ENCODE measurements at regions not wholly inside any gene's neighbourhood (a gene's known extent, or its start where the extent isn't known, plus 50 kb on each side); places are given as distances from the start of the nearest gene placed in this dataset.
"Not testable (repeated sequence)": the region's sequence is repeated elsewhere in the genome, so short reads cannot be mapped to it uniquely, and the experiment has no call there.

DNA sequence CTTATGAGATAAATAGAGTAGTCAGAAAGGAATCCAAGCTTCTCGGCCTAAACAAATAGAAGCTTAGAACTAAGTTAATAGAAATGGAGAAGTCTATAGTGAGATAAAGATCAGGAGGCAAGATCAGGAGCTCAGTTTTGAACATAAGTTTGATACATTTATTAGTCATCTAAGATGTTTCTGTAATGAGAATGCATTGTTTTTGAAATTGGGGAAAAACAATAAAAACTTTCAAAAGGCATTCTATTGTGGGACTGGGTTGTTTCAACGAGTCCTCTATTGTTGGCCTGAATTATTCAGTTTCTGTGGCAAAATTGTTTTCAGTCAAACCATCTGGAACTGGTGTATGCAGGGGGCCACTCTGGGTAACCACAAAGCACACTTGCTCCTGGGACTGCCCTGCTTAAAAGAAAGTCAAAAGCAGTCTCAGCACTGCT lies 181.0 kb upstream of the CLINT1 start:
- no peak for DNase-seq

DNA sequence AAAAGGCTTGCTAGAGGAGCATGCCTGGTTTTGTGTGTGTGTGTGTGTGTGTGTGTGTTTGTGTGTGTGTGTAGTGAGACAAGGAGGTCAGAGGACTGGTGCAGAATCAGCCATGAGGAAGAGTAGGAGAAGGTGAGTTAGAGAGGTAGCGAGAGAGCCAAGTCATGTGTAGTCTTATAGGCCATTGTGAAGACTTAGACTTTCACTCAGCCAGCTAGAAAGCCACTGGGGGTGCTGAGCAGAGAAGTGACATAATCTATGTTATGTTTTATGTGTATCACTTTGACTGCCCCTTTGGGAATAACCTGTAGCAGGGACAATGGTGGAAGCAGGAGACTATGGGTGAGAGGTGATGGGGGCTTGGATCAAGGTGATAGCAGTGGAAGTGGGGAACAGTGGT lies 180.5 kb upstream of the CLINT1 start:
- DNase-seq = no peak

- not testable (repeated sequence) for DNase-seq
Measured at GRCh38 chr5:158036983-158037595, 178.1 kb upstream of the CLINT1 start.

DNA sequence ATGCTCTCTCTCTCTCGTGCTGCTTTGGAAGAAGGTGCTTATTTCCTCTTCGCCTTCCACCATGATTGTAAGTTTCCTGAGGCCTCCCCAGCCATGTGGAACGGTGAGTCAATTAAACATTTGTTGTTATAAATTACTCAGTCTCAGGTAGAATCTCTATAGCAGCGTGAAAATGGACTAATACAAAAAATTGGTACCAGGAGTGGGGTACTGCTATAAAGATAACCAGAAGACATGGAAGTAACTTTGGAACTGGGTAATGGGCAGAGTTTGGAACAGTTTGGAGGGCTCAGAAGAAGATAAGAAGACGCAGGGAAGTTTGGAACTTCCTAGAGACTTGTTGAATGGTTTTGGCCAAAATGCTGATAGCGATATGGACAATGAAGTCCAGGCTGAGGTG lies 175.6 kb upstream of the CLINT1 start:
- DNase-seq = not testable (repeated sequence)

GRCh38 chr5:158033724-158034123 lies 174.8 kb upstream of the CLINT1 start:
- no peak for DNase-seq

DNA sequence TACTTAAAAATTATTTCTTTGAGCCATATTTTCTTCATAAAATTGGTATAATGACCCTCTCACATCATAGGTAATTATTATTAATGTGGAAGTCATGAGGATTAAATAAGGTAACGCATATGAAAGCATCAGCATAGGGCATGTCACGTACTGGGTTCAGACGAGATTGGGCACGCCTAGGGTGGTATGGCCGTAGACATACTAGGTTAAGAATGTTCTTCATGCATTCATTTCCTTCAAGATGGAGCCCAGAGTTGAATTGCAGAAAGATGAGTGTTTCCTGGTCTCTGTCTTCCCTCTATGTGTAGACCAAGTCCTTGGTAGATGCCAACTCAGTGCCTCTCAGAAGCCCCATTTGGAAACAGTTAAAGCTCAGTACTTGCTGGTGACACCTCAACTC lies 174.1 kb upstream of the CLINT1 start:
- DNase-seq = no peak

- DNase-seq = no peak
Measured at GRCh38 chr5:158032246-158032645, 173.3 kb upstream of the CLINT1 start.

- DNase-seq = no peak
Measured at GRCh38 chr5:158027806-158028775, 169.1 kb upstream of the CLINT1 start.

DNA sequence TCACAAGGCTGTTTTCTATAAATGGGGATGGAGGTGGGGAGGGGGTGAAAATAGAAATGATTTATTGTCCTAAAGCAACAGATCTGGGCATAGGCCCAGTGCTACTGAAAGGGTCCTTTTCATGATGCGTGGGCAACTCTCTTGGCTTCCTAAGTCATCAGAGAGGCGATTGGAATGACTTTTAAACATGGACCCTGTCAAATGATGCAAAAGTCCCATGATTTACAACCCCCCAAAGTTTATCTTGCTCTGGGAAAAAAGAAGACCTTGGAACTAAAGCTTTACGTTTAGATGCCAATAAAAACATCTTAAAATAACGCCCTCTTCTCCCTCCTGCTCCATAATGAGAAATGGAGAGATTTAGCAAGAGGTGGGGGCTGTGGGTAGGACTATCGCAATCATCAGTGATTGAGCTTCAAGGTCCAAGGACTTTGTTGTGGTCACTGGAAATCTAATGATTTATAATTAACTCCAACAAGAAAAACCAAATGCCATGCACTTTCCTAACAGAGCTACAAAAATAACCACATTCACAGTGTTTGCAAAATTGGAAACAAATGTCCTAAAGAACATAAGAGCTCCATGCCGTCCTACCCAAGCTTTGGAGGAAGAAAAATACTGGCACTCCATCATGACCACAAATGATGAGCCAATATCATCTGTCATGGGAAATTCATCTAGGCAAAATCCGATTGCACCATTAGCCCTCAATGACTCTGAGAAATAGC lies 167.5 kb upstream of the CLINT1 start:
- DNase-seq = no peak

GRCh38 chr5:158023266-158023665 lies 164.3 kb upstream of the CLINT1 start:
- DNase-seq = no peak

DNA sequence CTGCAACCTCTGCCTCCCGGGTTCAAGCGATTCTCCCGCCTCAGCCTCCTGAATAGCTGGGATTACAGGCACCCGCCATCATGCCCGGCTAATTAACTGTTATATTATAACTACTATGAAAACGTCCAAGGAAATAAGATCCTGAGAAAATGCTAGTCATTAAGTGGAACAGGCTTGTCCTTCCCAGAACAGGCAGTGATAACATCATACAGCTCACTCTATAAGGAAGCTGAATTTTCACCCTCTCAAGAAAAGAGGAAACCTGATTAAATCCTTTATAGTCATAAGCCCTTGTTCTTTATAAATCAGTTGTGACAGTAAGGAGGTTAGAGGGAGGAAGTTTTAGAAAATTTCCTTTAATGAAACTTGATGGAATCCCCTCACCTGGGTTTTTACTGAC lies 163.9 kb upstream of the CLINT1 start:
- no peak for DNase-seq

DNA sequence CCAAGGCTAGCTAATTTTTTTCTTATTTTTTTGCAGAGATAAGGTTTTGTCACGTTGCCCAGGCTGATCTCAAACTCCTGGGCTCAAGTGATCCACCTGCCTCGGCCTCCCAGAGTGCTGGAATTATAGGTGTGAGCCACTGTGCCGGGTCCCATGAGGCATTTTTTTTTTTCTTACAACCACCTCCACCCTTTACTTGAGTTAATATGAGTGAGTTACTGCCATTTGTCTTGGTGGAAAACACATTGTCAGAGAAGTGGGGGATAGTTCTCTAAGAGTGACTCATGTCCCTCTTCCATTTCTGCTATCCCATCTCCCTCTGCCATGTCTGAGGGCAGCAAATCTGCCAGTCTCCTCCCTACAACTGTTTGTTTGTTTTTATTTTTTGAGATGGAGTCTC lies 163.4 kb upstream of the CLINT1 start:
- DNase-seq = no peak

DNA sequence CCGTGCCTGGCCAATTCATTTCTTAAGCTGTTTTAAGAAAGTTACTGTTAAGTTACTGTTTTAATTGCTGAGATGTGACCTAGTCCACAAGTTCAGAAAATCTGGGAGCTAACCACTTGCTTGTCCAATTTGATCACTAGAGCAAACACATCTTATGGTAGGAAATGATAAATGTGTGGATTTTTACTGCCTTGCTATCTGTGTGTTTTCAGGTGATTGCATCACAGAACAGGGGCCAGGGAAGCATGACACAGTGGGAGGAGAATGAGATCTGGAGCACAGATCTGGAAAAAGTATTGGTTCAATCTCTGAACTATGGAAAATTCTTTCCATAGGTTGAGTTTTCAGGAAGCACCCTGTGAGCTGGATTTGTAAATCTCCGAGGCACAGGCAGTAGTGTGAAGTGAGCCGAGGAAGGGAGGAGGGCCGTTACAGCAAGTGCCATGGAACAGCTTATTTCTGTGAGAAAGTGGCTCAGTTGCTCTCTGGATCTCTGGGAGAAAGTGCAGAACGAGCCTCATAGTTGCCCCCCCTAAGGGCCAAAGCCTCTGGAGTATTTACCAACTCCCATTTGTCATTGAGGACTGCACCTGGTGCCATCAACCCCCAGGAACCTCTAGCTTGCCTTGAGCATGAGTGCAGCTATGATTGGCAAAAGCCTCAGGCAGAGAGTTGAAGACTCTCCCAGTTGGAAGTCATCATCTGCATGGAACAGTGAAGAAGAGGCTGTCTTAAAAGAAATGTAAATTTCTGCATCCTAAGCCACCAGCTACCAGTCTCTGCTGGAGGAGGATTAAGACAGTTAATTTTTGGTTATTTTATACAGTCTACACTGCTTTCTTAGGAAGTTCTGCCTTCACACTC lies 161.8 kb upstream of the CLINT1 start:
- peak; percentile 25 for DNase-seq

GRCh38 chr5:158017469-158017868 lies 158.5 kb upstream of the CLINT1 start:
- no peak for DNase-seq

DNA sequence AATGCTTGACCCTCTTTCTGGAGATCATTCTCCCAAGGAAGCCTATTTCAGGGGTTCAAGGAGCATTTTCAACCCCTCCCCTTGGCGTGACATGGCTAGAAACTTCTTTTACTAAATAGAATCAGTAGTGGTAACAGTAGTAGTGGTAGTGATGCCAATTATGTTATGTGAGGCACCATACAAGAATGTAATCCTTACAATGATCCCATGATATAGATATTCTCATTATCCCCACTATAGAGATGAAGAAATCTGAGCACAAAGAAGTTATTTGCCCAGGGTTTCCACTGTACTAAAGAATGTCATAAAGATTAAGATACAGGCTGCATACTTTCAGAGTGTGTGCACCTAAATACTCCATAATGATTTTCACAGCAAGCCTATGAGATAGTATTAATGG lies 155.4 kb upstream of the CLINT1 start:
- no peak for DNase-seq

GRCh38 chr5:158013939-158014338 lies 155.0 kb upstream of the CLINT1 start:
- peak; percentile 43 for DNase-seq

DNA sequence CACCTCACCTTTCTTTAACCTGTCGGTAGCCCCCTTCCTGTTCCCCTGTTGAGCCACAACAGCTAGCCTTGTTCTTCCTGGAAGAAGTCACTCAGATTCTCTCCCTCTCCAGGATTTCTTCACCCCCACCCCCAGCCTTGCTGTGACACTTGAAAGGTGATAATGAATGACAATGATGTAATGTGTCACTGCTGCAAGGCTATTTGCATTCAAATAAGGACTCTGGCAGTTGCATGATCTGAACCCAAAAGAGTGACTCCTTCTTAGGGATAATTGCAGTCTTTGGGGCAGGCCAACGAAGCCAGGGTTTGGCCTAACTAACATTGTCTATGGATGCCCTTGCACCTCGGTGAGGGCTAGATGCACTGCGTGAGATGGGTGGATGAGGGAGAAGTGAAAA lies 154.4 kb upstream of the CLINT1 start:
- DNase-seq = no peak

DNA sequence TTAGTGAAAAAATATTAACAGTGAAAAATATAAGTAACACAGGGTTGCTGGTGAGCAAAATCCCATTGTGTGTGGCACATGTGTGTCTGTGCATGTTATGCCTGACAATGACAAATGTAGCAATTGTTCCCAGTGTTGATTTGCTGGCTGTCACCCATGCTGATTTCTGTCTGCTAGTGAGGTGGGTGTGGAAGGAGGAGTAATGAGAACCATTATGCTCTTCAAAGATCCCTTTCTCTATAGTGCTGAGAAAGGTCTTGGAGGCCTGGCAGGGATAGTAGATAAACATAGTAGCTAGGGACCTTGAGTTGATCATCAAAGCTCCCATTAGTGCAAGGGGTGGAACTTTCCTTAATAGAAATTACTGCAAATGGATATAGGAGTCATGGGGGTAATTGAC lies 152.5 kb upstream of the CLINT1 start:
- no peak for DNase-seq

GRCh38 chr5:158010831-158011230 lies 151.9 kb upstream of the CLINT1 start:
- no peak for DNase-seq

- DNase-seq = no peak
Measured at GRCh38 chr5:158007336-158007735, 148.4 kb upstream of the CLINT1 start.

DNA sequence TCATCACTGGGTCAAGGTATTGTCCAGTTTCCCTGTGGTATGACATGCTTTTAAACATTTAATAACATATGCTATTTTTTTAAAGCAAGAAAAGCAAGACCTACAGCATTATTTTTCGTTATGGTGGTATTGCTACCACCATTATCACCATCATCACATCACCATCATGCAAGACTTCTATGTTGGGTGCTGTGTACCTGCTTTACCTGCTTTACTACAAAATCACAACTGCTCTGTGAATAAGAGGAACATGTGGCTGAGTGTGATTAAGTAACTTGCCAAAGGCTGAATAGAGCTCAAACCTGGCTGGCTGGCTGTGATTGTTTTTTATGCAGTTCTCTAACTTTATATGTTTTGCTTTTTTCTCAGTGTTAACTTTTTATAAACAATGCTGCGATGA lies 140.8 kb upstream of the CLINT1 start:
- DNase-seq = no peak

- no peak for DNase-seq
Measured at GRCh38 chr5:157997991-157998504, 139.1 kb upstream of the CLINT1 start.

Measured in kidney glomerular epithelial cell (primary cell).